ENCODE measurements at regions not wholly inside any gene's neighbourhood (a gene's known extent, or its start where the extent isn't known, plus 50 kb on each side); places are given as distances from the start of the nearest gene placed in this dataset.

- DNase-seq, result no peak
Measured at GRCh38 chr20:24256307-24256706, 213.1 kb upstream of the SYNDIG1 start.

GRCh38 chr20:24254480-24254879 is 214.9 kb upstream of the SYNDIG1 start:
- DNase-seq, result no peak

GRCh38 chr20:24253321-24253720 is 216.1 kb upstream of the SYNDIG1 start:
- no peak for DNase-seq

GRCh38 chr20:24245094-24245493 is 224.3 kb upstream of the SYNDIG1 start:
- DNase-seq, result no peak

- no peak for DNase-seq
Measured at GRCh38 chr20:24242763-24243162, 226.7 kb upstream of the SYNDIG1 start.

GRCh38 chr20:24241466-24241865 is 228.0 kb upstream of the SYNDIG1 start:
- DNase-seq, result no peak

- DNase-seq, result no peak
Measured at GRCh38 chr20:24236963-24237362, 232.5 kb upstream of the SYNDIG1 start.

GRCh38 chr20:24236201-24236600 is 233.2 kb upstream of the SYNDIG1 start:
- no peak for DNase-seq

- no peak for DNase-seq
Measured at GRCh38 chr20:24235296-24236175, 233.9 kb upstream of the SYNDIG1 start.

GRCh38 chr20:24227600-24227999 is 239.0 kb upstream of the GGTLC1 start:
- no peak for DNase-seq

GRCh38 chr20:24212494-24212893 is 223.9 kb upstream of the GGTLC1 start:
- no peak for DNase-seq

GRCh38 chr20:24211972-24212371 is 223.4 kb upstream of the GGTLC1 start:
- no peak for DNase-seq

GRCh38 chr20:24210356-24210755 is 221.8 kb upstream of the GGTLC1 start:
- no peak for DNase-seq

GRCh38 chr20:24208652-24209051 is 220.1 kb upstream of the GGTLC1 start:
- no peak for DNase-seq

- DNase-seq, result no peak
Measured at GRCh38 chr20:24207803-24208300, 219.3 kb upstream of the GGTLC1 start.

GRCh38 chr20:24206995-24207394 is 218.4 kb upstream of the GGTLC1 start:
- no peak for DNase-seq

- no peak for DNase-seq
Measured at GRCh38 chr20:24203526-24204183, 215.1 kb upstream of the GGTLC1 start.

- no peak for DNase-seq
Measured at GRCh38 chr20:24199501-24199900, 210.9 kb upstream of the GGTLC1 start.

GRCh38 chr20:24194143-24194542 is 205.6 kb upstream of the GGTLC1 start:
- no peak for DNase-seq

- DNase-seq, result no peak
Measured at GRCh38 chr20:24190905-24191304, 202.3 kb upstream of the GGTLC1 start.

- DNase-seq, result no peak
Measured at GRCh38 chr20:24185791-24186190, 197.2 kb upstream of the GGTLC1 start.

GRCh38 chr20:24181151-24181550 is 192.6 kb upstream of the GGTLC1 start:
- no peak for DNase-seq

- DNase-seq, result no peak
Measured at GRCh38 chr20:24169256-24169655, 180.7 kb upstream of the GGTLC1 start.

GRCh38 chr20:24166412-24166811 is 177.8 kb upstream of the GGTLC1 start:
- no peak for DNase-seq

GRCh38 chr20:24166123-24166381 is 177.5 kb upstream of the GGTLC1 start:
- DNase-seq, result no peak
